ENCODE measurements at regions not wholly inside any gene's neighbourhood (a gene's known extent, or its start where the extent isn't known, plus 50 kb on each side); places are given as distances from the start of the nearest gene placed in this dataset.
A peak's percentile ranks its signal among the peaks of the same experiment; 100 is the strongest.

- peak; percentile 78 for TF ChIP-seq TEAD3 (CRISPR knock-in tag; optimal IDR thresholded peaks at IDR 0.05; ENCODE audit: borderline replicate concordance)
- TF ChIP-seq DDIT3 (CRISPR knock-in tag; IDR thresholded peaks at IDR 0.05): no peak
- no peak for TF ChIP-seq DNMT1 (CRISPR knock-in tag; IDR thresholded peaks at IDR 0.05)
- no peak for TF ChIP-seq SYNCRIP (IDR thresholded peaks at IDR 0.05; ENCODE audit: insufficient read depth, low read depth, low read length)
- peak; percentile 50 for TF ChIP-seq HDAC2 (CRISPR knock-in tag; IDR thresholded peaks at IDR 0.05)
- no peak for TF ChIP-seq ZBTB43 (CRISPR knock-in tag; conservative IDR thresholded peaks at IDR 0.05)
- 0 out of 2 replicates have a peak, but pooled peaks have one; percentile 24 for TF ChIP-seq ZNF609 (CRISPR knock-in tag; IDR thresholded peaks at IDR 0.05; ENCODE audit: borderline replicate concordance)
- TF ChIP-seq ZNF891 (CRISPR knock-in tag; IDR thresholded peaks at IDR 0.05): no peak
- no peak for TF ChIP-seq TBX3 (IDR thresholded peaks at IDR 0.05; ENCODE audit: borderline replicate concordance)
- TF ChIP-seq SNAPC2 (CRISPR knock-in tag; IDR thresholded peaks at IDR 0.05): no peak
- TF ChIP-seq AGO2 (optimal IDR thresholded peaks at IDR 0.05; ENCODE audit: low read depth, low read length): no peak
- TF ChIP-seq ZFYVE20 (CRISPR knock-in tag; IDR thresholded peaks at IDR 0.05; ENCODE audit: borderline replicate concordance, low read depth): no peak
- no peak for TF ChIP-seq GLI4 (CRISPR knock-in tag; IDR thresholded peaks at IDR 0.05; ENCODE audit: borderline replicate concordance)
- no peak for TF ChIP-seq ZNF574 (CRISPR knock-in tag; IDR thresholded peaks at IDR 0.05)
- TF ChIP-seq ZNF280B (CRISPR knock-in tag; IDR thresholded peaks at IDR 0.05; ENCODE audit: borderline replicate concordance): no peak
- TF ChIP-seq ZIK1 (CRISPR knock-in tag; IDR thresholded peaks at IDR 0.05; ENCODE audit: borderline replicate concordance, low read depth): no peak
- 0 out of 2 replicates have a peak, but pooled peaks have one; percentile 32 for TF ChIP-seq KDM6A (CRISPR knock-in tag; IDR thresholded peaks at IDR 0.05; ENCODE audit: low read depth)
Observed at GRCh38 chr2:215692387-215693079, 256.7 kb upstream of the FN1 start (continued).

Measured in HepG2 (cell line).